ENCODE measurements at regions not wholly inside any gene's neighbourhood (a gene's known extent, or its start where the extent isn't known, plus 50 kb on each side); places are given as distances from the start of the nearest gene placed in this dataset.

GRCh38 chr11:15889363-15890030, 466.8 kb downstream of the SOX6 start:
- TF ChIP-seq POLR2A (IDR thresholded peaks at IDR 0.05; ENCODE audit: low read depth, low read length) (no peak), POLR2AphosphoS5 (IDR thresholded peaks at IDR 0.05; ENCODE audit: low read depth, low read length) (no peak), PAX5 (IDR thresholded peaks at IDR 0.05; ENCODE audit: insufficient read depth, low read length, severe bottlenecking) (no peak)
